ENCODE measurements at regions not wholly inside any gene's neighbourhood (a gene's known extent, or its start where the extent isn't known, plus 50 kb on each side); places are given as distances from the start of the nearest gene placed in this dataset.

DNA sequence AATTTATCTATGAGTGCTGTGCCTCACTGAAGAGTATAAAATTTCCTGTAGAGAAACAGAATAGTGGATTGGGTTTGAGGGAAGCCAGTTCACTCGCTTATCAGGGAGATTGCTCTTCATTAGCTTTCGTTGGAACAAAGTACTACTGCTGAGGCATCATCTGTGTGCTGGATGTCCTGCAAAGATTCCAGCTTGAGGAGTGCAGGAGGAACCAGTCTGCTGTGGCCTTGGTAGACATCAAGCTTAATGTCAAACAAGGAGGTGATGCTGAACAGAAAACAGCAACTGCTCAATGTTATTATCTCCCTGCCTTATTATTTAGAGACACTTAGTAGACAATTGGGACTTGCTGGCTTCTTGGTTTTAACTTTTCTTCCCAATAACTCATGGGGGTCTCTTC lies 297.5 kb upstream of the DPH6 start:
- Histone ChIP-seq H3K27ac (ENCODE audit: low read depth, low read length) (no peak overlapping the region), H3K9me2 (ENCODE audit: insufficient read depth) (no peaks in the 10 kb centered on the region), H3K9ac (ENCODE audit: low read length) (no peak overlapping the region), H3K9me3 (ENCODE audit: control insufficient read depth in 1 of 2, insufficient read depth in 1 of 2, low read depth in 1 of 2, low read length in 2 of 2) (no peaks in the 10 kb centered on the region), H3K4me2 (ENCODE audit: low read length) (no peak overlapping the region), H3K4me3 (replicated peaks in 1 of 2; ENCODE audit: low read depth in 1 of 2, low read length in 2 of 2) (no peak overlapping the region), H3K79me2 (ENCODE audit: insufficient read depth, low read length) (no peaks in the 10 kb centered on the region), H3K27me3 (ENCODE audit: insufficient read depth, low read length) (no peaks in the 10 kb centered on the region), H3K4me1 (ENCODE audit: control insufficient read depth in 1 of 2, insufficient read depth in 2 of 2, low read length in 2 of 2) (no peaks in the 10 kb centered on the region), H2AFZ (ENCODE audit: low read depth, low read length, poor library complexity, severe bottlenecking) (no peak overlapping the region), H4K20me1 (ENCODE audit: insufficient read depth) (no peaks in the 10 kb centered on the region), H3K36me3 (ENCODE audit: control insufficient read depth in 1 of 2, insufficient read depth in 2 of 2, low read length in 2 of 2) (no peaks in the 10 kb centered on the region)
- ChIA-PET CTCF (no interaction called here), RAD21 (ENCODE audit: low non-redundant PET in 1 of 2, low total read pairs in 2 of 2, uncharacterized antibody in 2 of 2, unreplicated experiment in 2 of 2) (no interaction called here), POLR2A (no interaction called here)
- TF ChIP-seq ZNF274 (IDR thresholded peaks at IDR 0.05; ENCODE audit: low read depth, low read length) = no peak
- TF ChIP-seq JUND (IDR thresholded peaks at IDR 0.05) = no peak
- no peak for TF ChIP-seq POLR2A (IDR thresholded peaks at IDR 0.05; ENCODE audit: borderline replicate concordance, extremely low read depth, insufficient read depth, insufficient read length)
- no peak for TF ChIP-seq EGR1 (IDR thresholded peaks at IDR 0.05; ENCODE audit: low read depth)
- TF ChIP-seq, protein P1, sequence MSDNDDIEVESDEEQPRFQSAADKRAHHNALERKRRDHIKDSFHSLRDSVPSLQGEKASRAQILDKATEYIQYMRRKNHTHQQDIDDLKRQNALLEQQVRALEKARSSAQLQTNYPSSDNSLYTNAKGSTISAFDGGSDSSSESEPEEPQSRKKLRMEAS (IDR thresholded peaks at IDR 0.05) = no peak
- TF ChIP-seq YY1 (IDR thresholded peaks at IDR 0.05; ENCODE audit: extremely low read depth, insufficient replicate concordance, low read depth, low read length) = no peak
- TF ChIP-seq ZFX (IDR thresholded peaks at IDR 0.05) = no peak
- no peak for TF ChIP-seq EZH2 (IDR thresholded peaks at IDR 0.05)
- TF ChIP-seq SIN3A (IDR thresholded peaks at IDR 0.05; ENCODE audit: low read depth) = no peak
- TF ChIP-seq EZH2phosphoT487 (IDR thresholded peaks at IDR 0.05; ENCODE audit: borderline replicate concordance) = no peak
- no TSS peak for BruUV-seq (replicated peaks)
- DNase-seq (ENCODE audit: low read depth, low spot score) = no peak
- intact Hi-C loops (cut with micrococcal nuclease) = no loop called here
- no peak for ATAC-seq

DNA sequence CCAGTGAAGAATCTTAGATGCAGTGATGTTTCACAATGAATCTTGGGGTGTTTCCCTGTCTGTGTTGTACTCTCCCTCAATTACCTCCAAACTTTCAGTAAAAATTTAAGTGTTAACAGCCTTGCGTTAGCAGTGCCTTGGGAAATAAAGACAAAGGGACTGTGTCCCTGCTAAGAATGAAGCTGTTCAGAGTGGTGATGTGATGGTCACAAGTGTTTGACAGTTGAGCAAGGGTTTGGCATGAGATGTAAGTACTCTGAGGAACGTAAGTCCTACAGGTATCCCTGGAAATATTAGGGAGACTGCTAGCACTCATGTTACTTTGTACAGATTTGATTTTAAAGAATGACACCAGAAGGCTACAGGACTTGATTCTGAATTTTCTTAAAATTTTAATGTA lies 304.3 kb upstream of the DPH6 start:
- ChIA-PET POLR2A (no interaction called here), RAD21 (ENCODE audit: low non-redundant PET in 1 of 2, low total read pairs in 2 of 2, uncharacterized antibody in 2 of 2, unreplicated experiment in 2 of 2) (no interaction called here), CTCF (no interaction called here)
- no peak for DNase-seq (ENCODE audit: low read depth, low spot score)
- Histone ChIP-seq H4K20me1 (ENCODE audit: insufficient read depth) (no peaks in the 10 kb centered on the region), H3K36me3 (ENCODE audit: control insufficient read depth in 1 of 2, insufficient read depth in 2 of 2, low read length in 2 of 2) (no peaks in the 10 kb centered on the region), H2AFZ (ENCODE audit: low read depth, low read length, poor library complexity, severe bottlenecking) (no peak overlapping the region), H3K4me2 (ENCODE audit: low read length) (no peak overlapping the region), H3K9me2 (ENCODE audit: insufficient read depth) (no peaks in the 10 kb centered on the region), H3K27ac (ENCODE audit: low read depth, low read length) (no peak overlapping the region), H3K9ac (ENCODE audit: low read length) (no peak overlapping the region), H3K27me3 (ENCODE audit: insufficient read depth, low read length) (no peaks in the 10 kb centered on the region), H3K4me1 (ENCODE audit: control insufficient read depth in 1 of 2, insufficient read depth in 2 of 2, low read length in 2 of 2) (no peaks in the 10 kb centered on the region), H3K79me2 (ENCODE audit: insufficient read depth, low read length) (no peaks in the 10 kb centered on the region), H3K9me3 (ENCODE audit: control insufficient read depth in 1 of 2, insufficient read depth in 1 of 2, low read depth in 1 of 2, low read length in 2 of 2) (no peaks in the 10 kb centered on the region), H3K4me3 (replicated peaks in 1 of 2; ENCODE audit: low read depth in 1 of 2, low read length in 2 of 2) (no peak overlapping the region)
- ATAC-seq = no peak
- no TSS peak for BruUV-seq (replicated peaks)
- TF ChIP-seq EZH2 (IDR thresholded peaks at IDR 0.05) (no peak), YY1 (IDR thresholded peaks at IDR 0.05; ENCODE audit: extremely low read depth, insufficient replicate concordance, low read depth, low read length) (no peak)
- intact Hi-C loops (cut with micrococcal nuclease) = no loop called here

All from HCT116 (cell line).